Osteocyte (in vitro differentiated cells): ENCODE measurements at regions not wholly inside any gene's neighbourhood (a gene's known extent, or its start where the extent isn't known, plus 50 kb on each side); places are given as distances from the start of the nearest gene placed in this dataset.

Experiments used
- DNase-seq: peaks from one replicate; pipeline ENCODE4 v3.0.0; 2021; ENCODE audit warnings: mixed read lengths; ENCODE audit not compliant: unreplicated experiment; ENCODE audit errors: extremely low spot score
- H3K27ac Mint-ChIP-seq: one replicate; pipeline ENCODE4 v1.8.0; 2021; ENCODE audit warnings: mild to moderate bottlenecking, mixed read lengths; ENCODE audit not compliant: unreplicated experiment
- H3K27me3 Mint-ChIP-seq: one replicate; pipeline ENCODE4 v1.8.0; 2021; ENCODE audit warnings: mixed read lengths; ENCODE audit not compliant: unreplicated experiment
- H3K36me3 Mint-ChIP-seq: one replicate; pipeline ENCODE4 v1.8.0; 2021; ENCODE audit warnings: mixed read lengths; ENCODE audit not compliant: unreplicated experiment
- H3K4me1 Mint-ChIP-seq: one replicate; pipeline ENCODE4 v1.8.0; 2021; ENCODE audit warnings: mixed read lengths; ENCODE audit not compliant: unreplicated experiment
- H3K4me3 Mint-ChIP-seq: one replicate; pipeline ENCODE4 v1.8.0; 2021; ENCODE audit warnings: mild to moderate bottlenecking, moderate library complexity, mixed read lengths; ENCODE audit not compliant: unreplicated experiment
- H3K9me3 Mint-ChIP-seq: one replicate; pipeline ENCODE4 v1.8.0; 2021; ENCODE audit warnings: mixed read lengths; ENCODE audit not compliant: unreplicated experiment
- TF ChIP-seq, protein P1 (sequence below): fragments of 200-600 bp; sonication (generic); IDR thresholded peaks from 2 replicates; pipeline ENCODE4 v1.5.0; 2021; ENCODE audit warnings: antibody characterized with exemption, mild to moderate bottlenecking, moderate library complexity

DNA sequence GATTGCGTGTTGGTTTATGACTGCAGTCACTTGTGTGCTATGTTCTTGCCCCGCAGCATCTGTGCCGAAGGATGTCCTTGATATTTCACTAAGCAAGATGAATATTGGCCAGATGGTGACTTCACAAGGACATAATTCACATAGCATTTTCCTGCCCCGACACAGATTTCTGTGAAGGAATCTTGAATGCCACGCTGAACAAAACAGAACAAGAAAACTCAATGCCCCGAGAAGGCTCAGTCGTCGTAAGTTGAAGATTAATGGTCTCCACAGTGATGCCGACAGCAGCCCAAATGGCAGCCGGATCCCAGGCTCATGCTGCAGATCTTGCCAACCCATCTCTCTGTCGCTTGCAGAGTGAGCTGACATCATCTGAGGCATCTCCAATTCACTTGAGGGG, 145.9 kb downstream of the CPEB2 start:
- no peak for DNase-seq
- Mint-ChIP-seq H3K4me3 (no peak overlapping the region), H3K36me3 (no peaks in the 10 kb centered on the region), H3K27me3 (no peaks in the 10 kb centered on the region), H3K9me3 (no peaks in the 10 kb centered on the region), H3K4me1 (peaks cover 25% of the 10 kb centered on the region), H3K27ac (no peak overlapping the region)
- TF ChIP-seq, protein P1, sequence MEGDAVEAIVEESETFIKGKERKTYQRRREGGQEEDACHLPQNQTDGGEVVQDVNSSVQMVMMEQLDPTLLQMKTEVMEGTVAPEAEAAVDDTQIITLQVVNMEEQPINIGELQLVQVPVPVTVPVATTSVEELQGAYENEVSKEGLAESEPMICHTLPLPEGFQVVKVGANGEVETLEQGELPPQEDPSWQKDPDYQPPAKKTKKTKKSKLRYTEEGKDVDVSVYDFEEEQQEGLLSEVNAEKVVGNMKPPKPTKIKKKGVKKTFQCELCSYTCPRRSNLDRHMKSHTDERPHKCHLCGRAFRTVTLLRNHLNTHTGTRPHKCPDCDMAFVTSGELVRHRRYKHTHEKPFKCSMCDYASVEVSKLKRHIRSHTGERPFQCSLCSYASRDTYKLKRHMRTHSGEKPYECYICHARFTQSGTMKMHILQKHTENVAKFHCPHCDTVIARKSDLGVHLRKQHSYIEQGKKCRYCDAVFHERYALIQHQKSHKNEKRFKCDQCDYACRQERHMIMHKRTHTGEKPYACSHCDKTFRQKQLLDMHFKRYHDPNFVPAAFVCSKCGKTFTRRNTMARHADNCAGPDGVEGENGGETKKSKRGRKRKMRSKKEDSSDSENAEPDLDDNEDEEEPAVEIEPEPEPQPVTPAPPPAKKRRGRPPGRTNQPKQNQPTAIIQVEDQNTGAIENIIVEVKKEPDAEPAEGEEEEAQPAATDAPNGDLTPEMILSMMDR, result no peak

DNA sequence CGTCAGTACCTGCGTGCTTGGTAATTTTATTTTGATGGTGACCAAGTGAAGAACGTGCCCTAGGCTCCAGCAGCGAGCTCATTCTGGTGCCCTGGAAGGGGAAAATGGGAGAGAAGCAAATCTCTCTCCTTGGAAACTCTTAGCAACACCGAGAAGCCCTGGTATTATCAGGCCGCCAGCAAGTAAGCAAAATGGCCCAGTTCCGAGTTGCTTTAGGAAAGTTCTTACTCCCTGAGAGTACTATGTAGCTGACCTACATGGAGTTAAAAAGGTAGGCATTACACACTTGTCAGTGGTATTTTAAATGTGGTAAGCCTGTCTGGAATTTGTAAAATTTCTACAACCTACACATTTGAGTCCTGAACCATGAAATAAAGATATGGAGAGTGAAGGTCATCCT, 146.4 kb downstream of the CPEB2 start:
- Mint-ChIP-seq H3K27ac (peak overlapping the region; percentile 90), H3K4me3 (no peak overlapping the region), H3K9me3 (no peaks in the 10 kb centered on the region), H3K4me1 (peaks cover 25% of the 10 kb centered on the region), H3K27me3 (no peaks in the 10 kb centered on the region), H3K36me3 (no peaks in the 10 kb centered on the region)
- TF ChIP-seq, protein P1, result no peak
- DNase-seq, result no peak

DNA sequence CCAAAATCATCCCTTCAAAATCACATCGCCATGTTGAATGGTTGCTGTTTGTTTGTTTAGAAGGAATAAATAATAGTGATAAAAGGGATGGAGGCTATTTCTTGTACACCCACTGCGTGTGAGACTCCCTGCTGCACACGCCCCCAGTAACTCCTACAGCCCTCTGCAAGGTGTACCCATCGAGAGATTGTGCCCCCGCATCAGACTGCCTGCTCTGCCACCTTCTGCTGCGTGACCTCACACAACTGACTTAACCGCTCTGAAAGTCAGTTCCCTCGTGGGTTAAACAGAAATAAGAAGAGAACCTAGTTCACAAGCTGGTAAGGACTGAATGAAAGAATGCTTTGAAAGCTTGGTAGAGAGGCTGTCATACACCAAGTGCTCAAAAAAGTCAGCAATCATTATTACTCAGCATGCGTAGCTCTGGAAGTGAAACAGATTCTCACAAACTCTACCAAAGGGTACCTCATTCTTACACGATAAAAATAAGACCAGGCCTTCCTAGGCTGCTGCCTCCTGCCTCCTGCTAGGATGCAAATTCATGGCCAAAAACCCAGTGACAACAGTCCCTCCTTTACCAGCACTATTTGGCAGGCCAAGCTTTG, 147.1 kb downstream of the CPEB2 start:
- no peak overlapping the region for H3K4me3 Mint-ChIP-seq
- TF ChIP-seq, protein P1, result no peak
- H3K27me3 Mint-ChIP-seq, result no peaks in the 10 kb centered on the region
- no peaks in the 10 kb centered on the region for H3K9me3 Mint-ChIP-seq
- H3K36me3 Mint-ChIP-seq, result no peaks in the 10 kb centered on the region
- H3K27ac Mint-ChIP-seq, result peak overlapping the region; percentile 90
- DNase-seq, result no peak
- H3K4me1 Mint-ChIP-seq, result peaks cover 23% of the 10 kb centered on the region

DNA sequence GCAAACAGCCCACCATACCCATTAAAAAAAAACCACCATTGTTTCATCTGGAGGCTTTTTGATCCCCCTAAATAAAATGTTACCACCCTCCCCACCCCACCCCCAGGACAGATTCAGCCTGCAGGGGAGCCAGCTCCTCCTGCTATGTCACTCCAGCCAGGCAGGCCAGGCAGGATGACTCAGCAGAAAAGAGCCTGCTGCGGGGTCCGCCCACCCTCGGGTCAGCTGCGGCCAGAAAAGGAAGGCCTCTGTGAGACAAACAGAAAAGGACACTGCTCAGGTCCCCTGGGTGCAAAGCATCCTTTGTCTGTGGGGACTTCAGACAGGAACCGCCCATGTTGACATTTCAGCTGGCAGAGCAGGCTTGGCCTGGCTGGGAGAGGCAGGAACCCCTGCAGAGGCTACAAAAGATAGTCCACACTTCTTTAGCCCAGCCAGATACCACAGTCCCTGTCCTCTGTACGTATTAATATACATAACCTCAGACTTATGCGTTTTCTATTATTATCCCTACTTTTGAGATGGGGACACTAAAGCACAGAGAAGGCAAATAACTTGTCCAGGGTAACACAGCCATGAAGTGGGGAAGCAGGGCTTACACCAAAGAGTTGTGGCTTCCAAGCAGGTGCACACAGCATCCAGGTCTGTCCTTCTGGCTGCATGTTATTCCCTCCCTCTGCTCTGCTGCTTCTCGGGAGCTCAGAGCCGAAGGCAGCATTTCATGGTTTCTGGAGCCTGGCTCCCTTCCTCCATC, 147.7 kb downstream of the CPEB2 start:
- peak overlapping the region; percentile 90 for H3K27ac Mint-ChIP-seq
- H3K9me3 Mint-ChIP-seq, result no peaks in the 10 kb centered on the region
- no peaks in the 10 kb centered on the region for H3K36me3 Mint-ChIP-seq
- TF ChIP-seq, protein P1, result peak; percentile 30
- peak; percentile 91 for DNase-seq
- H3K4me1 Mint-ChIP-seq, result peaks cover 22% of the 10 kb centered on the region
- H3K4me3 Mint-ChIP-seq, result no peak overlapping the region
- no peaks in the 10 kb centered on the region for H3K27me3 Mint-ChIP-seq

DNA sequence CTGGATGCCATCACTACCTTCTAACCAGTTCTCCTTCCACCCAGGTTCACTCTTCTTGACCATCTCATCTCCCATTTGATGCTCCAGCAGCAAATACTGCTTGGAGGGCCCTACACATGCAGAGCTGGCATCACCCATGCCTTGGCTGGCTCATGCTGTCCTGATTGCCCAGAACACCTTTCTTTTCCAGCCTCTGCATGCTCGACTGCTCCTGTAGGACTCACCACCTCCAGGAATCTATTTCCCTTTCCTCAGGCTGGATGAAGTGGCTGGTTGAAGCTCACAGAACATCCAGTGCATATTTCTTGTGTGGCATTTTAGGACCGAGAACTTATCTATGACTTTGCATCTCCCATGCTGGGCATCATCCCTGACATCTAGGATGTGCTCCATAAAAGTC, 148.3 kb downstream of the CPEB2 start:
- H3K27ac Mint-ChIP-seq, result peak overlapping the region; percentile 76
- H3K27me3 Mint-ChIP-seq, result no peaks in the 10 kb centered on the region
- H3K9me3 Mint-ChIP-seq, result no peaks in the 10 kb centered on the region

More for the DNA sequence above, 148.3 kb downstream of the CPEB2 start:
- no peaks in the 10 kb centered on the region for H3K36me3 Mint-ChIP-seq
- no peak for DNase-seq
- TF ChIP-seq, protein P1, result no peak
- H3K4me3 Mint-ChIP-seq, result no peak overlapping the region
- peaks cover 22% of the 10 kb centered on the region for H3K4me1 Mint-ChIP-seq
